Calu3 (cell line): ENCODE measurements at regions not wholly inside any gene's neighbourhood (a gene's known extent, or its start where the extent isn't known, plus 50 kb on each side); places are given as distances from the start of the nearest gene placed in this dataset.

Source experiments
- BruUV-seq: library from RNA; stranded (reverse); fragments of 400-500 nt; replicated peaks from 2 replicates; lab custom pipeline; 2021; lab: Mats Ljungman, UMichigan
- CTCF ChIA-PET: fragments of 300-600 bp; sonication (Branson Sonifier 250); formaldehyde crosslinking; loops from one replicate; lab custom pipeline; 2022; ENCODE audit warnings: antibody characterized with exemption; lab: Charles Lee
- DNase-seq: peaks from one replicate; pipeline ENCODE4 v3.0.0; 2022
- H3K27ac Mint-ChIP-seq: one replicate; pipeline ENCODE4 v1.8.0; 2022; ENCODE audit warnings: mixed read lengths; ENCODE audit not compliant: unreplicated experiment
- H3K27me3 Mint-ChIP-seq: one replicate; pipeline ENCODE4 v1.8.0; 2022; ENCODE audit warnings: mixed read lengths; ENCODE audit not compliant: unreplicated experiment
- H3K36me3 Mint-ChIP-seq: one replicate; pipeline ENCODE4 v1.8.0; 2022; ENCODE audit warnings: mild to moderate bottlenecking, moderate library complexity, mixed read lengths; ENCODE audit not compliant: insufficient read depth, unreplicated experiment
- H3K4me1 Mint-ChIP-seq: one replicate; pipeline ENCODE4 v1.8.0; 2022; ENCODE audit warnings: mild to moderate bottlenecking, low read depth, mixed read lengths; ENCODE audit not compliant: unreplicated experiment
- H3K4me3 Mint-ChIP-seq: one replicate; pipeline ENCODE4 v1.8.0; 2022; ENCODE audit warnings: mild to moderate bottlenecking, low read depth, moderate library complexity, mixed read lengths; ENCODE audit not compliant: unreplicated experiment
- H3K9me3 Mint-ChIP-seq: one replicate; pipeline ENCODE4 v1.8.0; 2022; ENCODE audit warnings: low read depth, mixed read lengths; ENCODE audit not compliant: unreplicated experiment
- CTCF ChIP-seq: fragments of 200-600 bp; IDR thresholded peaks from one replicate; pipeline ENCODE4 v1.8.0; 2022; ENCODE audit warnings: antibody characterized with exemption; ENCODE audit not compliant: unreplicated experiment
- intact Hi-C: fragments of 100-400 bp; cut with micrococcal nuclease; formaldehyde crosslinking; loops from one replicate; pipeline ENCODE4 v1.10.0; 2022; ENCODE audit not compliant: unreplicated experiment

DNA sequence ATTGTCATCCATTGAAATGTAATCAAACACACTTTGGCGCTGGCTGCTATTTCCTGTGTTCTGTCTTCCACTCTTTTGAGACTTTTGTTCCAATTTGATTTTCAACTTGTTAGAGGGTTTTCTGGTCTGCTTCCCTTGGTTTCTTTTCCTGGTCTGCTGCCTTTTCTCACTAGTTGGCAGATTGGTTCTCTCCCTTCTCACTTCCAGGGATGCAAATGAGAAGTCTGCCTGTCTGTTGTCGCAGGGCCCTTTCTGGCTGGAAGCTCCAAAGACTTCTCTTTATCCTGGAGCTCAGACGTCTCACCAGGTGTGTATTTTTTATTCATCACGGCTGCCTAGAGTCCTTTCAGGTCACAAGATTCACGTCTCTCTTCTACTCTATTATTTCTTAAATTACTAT lies 84.0 kb downstream of the RPS6KA4 start:
- CTCF ChIA-PET: interaction anchor here (0.8 kb wide), 1 partner anchor 142 kb away, joined by 6 read pairs; no protein-coding TSS in a partner anchor
- Mint-ChIP-seq H3K9me3 (no peaks in the 10 kb centered on the region), H3K36me3 (no peaks in the 10 kb centered on the region), H3K4me1 (no peaks in the 10 kb centered on the region), H3K4me3 (no peak overlapping the region), H3K27me3 (peaks cover 88% of the 10 kb centered on the region), H3K27ac (no peak overlapping the region)
- no peak for TF ChIP-seq CTCF
- DNase-seq: no peak
- BruUV-seq: no TSS peak
- intact Hi-C loops: no loop called here

- H3K4me1 Mint-ChIP-seq: peaks cover 10% of the 10 kb centered on the region
- peaks cover 6% of the 10 kb centered on the region for H3K36me3 Mint-ChIP-seq
- H3K27me3 Mint-ChIP-seq: peaks cover 88% of the 10 kb centered on the region
- no peaks in the 10 kb centered on the region for H3K9me3 Mint-ChIP-seq
- intact Hi-C loops: no loop called here
- no peak overlapping the region for H3K27ac Mint-ChIP-seq
- H3K4me3 Mint-ChIP-seq: no peak overlapping the region
- peak; percentile 45 for DNase-seq
- BruUV-seq: no TSS peak
- no peak for TF ChIP-seq CTCF
- CTCF ChIA-PET: no interaction called here
These were observed 86.0 kb downstream of the RPS6KA4 start for GRCh38 chr11:64444838-64445441.

DNA sequence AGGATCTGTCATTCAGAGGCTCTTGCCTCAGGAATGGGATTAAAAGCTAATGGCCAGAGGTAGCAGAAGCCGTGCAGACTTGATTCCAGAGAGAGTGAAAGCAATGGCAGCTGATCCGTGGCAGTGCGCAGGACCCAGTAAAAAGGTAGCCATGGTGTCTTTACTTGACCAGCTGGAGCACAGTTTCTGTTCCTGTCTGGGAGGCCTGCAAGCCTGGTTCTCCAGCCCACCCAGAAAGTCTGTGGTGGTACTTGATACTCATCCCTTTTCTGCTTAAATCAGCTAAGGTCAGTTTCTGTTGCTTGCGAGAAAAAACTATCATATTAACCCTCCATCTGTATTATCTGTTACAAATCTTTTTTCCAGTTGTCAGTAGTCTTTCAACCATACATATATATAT lies 86.7 kb downstream of the RPS6KA4 start:
- BruUV-seq: no TSS peak
- Mint-ChIP-seq H3K27me3 (peaks cover 88% of the 10 kb centered on the region), H3K9me3 (no peaks in the 10 kb centered on the region), H3K4me3 (no peak overlapping the region), H3K4me1 (peaks cover 10% of the 10 kb centered on the region), H3K36me3 (peaks cover 6% of the 10 kb centered on the region), H3K27ac (no peak overlapping the region)
- TF ChIP-seq CTCF: no peak
- DNase-seq: no peak
- intact Hi-C loops: no loop called here
- CTCF ChIA-PET: interaction anchor here (0.5 kb wide), 1 partner anchor 279 kb away, joined by 4 read pairs; no protein-coding TSS in a partner anchor

GRCh38 chr11:64447831-64448598 lies 89.1 kb downstream of the RPS6KA4 start:
- no peak for DNase-seq
- H3K27ac Mint-ChIP-seq: no peak overlapping the region
- CTCF ChIA-PET: interaction anchor here (0.5 to 2.3 kb wide), 11 partner anchors 9 to 243 kb away, joined by 3 to 15 read pairs (median 7); no protein-coding TSS in a partner anchor
- H3K4me1 Mint-ChIP-seq: peaks cover 10% of the 10 kb centered on the region
- H3K36me3 Mint-ChIP-seq: peaks cover 6% of the 10 kb centered on the region
- TF ChIP-seq CTCF: no peak
- H3K9me3 Mint-ChIP-seq: no peaks in the 10 kb centered on the region
- H3K27me3 Mint-ChIP-seq: peaks cover 88% of the 10 kb centered on the region
- BruUV-seq: no TSS peak
- intact Hi-C loops: loop anchor here (2.0 kb wide), 1 partner anchor 205 kb away; no protein-coding TSS in a partner anchor
- H3K4me3 Mint-ChIP-seq: peak overlapping the region; percentile 62
